Right lobe of liver (tissue), 4 donors: ENCODE measurements at regions not wholly inside any gene's neighbourhood (a gene's known extent, or its start where the extent isn't known, plus 50 kb on each side); places are given as distances from the start of the nearest gene placed in this dataset.
"Not testable (repeated sequence)": the region's sequence is repeated elsewhere in the genome, so short reads cannot be mapped to it uniquely, and the experiment has no call there.

ENCODE experiments used
- CTCF ChIP-seq, 4 donors: fragments of 200-600 bp in 3 of 4; fragments of 450-650 bp in 1 of 4; IDR thresholded peaks; one replicate each; pipeline versions ENCODE4 v1.5.1 to v1.8.0; 2016 to 2022; ENCODE audit warnings: antibody characterized with exemption in 4 of 4, mild to moderate bottlenecking in 2 of 4
- POLR2A ChIP-seq: fragments of 450-650 bp; IDR thresholded peaks from one replicate; pipeline ENCODE4 v1.6.1; 2017; ENCODE audit warnings: antibody characterized with exemption, mild to moderate bottlenecking
- donor health status: DM: no; HTN: no; CAD: no.
- donor health status: DM: no; HTN: no; CAD: no.
- donor health status: DM: no; HTN: yes; CAD: no.

GRCh38 chr2:146403546-146404160 lies 1441.2 kb upstream of the ACVR2A start:
- not testable (repeated sequence) for TF ChIP-seq CTCF (IDR thresholded peaks at IDR 0.05); POLR2A
